ENCODE measurements at regions not wholly inside any gene's neighbourhood (a gene's known extent, or its start where the extent isn't known, plus 50 kb on each side); places are given as distances from the start of the nearest gene placed in this dataset.
"Not testable (repeated sequence)": the region's sequence is repeated elsewhere in the genome, so short reads cannot be mapped to it uniquely, and the experiment has no call there.

GRCh38 chr1:38652217-38652616, 207.4 kb downstream of the RRAGC start:
- Histone ChIP-seq H3K9me3 (ENCODE audit: control insufficient read depth in 3 of 3, low read length in 3 of 3) (peaks cover 0 to 2% (median 0%) of the 10 kb centered on the region in 3 donors), H3K9ac (ENCODE audit: low read depth in 1 of 3, low read length in 3 of 3) (no peak overlapping the region), H3K27me3 (ENCODE audit: control insufficient read depth in 3 of 3, insufficient read depth in 3 of 3, low read length in 3 of 3) (peaks cover 3 to 24% (median 13%) of the 10 kb centered on the region in 3 donors), H3K4me1 (ENCODE audit: control insufficient read depth in 3 of 3, insufficient read depth in 3 of 3, low read length in 3 of 3) (no peaks in the 10 kb centered on the region), H3K4me3 (ENCODE audit: low read length in 3 of 3) (no peak overlapping the region), H3K27ac (ENCODE audit: low read depth, low read length) (no peak overlapping the region), H3K36me3 (ENCODE audit: control insufficient read depth in 3 of 3, insufficient read depth in 3 of 3, low read length in 3 of 3) (no peaks in the 10 kb centered on the region)

DNA sequence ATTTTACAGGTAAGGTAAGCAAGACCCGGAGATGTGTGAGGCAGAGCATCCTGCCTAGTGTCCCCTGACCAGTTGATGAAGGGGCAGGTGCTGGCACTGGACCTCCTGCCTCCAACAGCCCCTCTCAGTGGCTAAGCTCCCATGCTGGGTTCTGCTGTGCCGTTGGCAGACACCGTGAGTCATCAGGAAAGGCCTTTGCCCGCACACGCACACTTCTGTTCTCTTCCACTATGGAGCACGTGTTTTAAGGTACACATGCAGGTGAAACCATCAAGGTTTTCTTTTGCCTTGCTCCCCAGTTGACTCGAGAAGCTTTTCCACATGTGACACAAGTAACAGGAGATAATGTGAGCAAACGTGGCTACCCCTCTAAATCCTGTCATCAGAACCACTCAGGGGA, 207.9 kb downstream of the RRAGC start:
- H3K27me3 ChIP-seq (ENCODE audit: control insufficient read depth in 3 of 3, insufficient read depth in 3 of 3, low read length in 3 of 3), result peaks cover 3 to 24% (median 11%) of the 10 kb centered on the region in 3 donors
- no peak overlapping the region for H3K27ac ChIP-seq (ENCODE audit: low read depth, low read length)
- no peak overlapping the region for H3K9ac ChIP-seq (ENCODE audit: low read depth in 1 of 3, low read length in 3 of 3)
- no peaks in the 10 kb centered on the region for H3K4me1 ChIP-seq (ENCODE audit: control insufficient read depth in 3 of 3, insufficient read depth in 3 of 3, low read length in 3 of 3)
- H3K36me3 ChIP-seq (ENCODE audit: control insufficient read depth in 3 of 3, insufficient read depth in 3 of 3, low read length in 3 of 3), result no peaks in the 10 kb centered on the region
- peaks cover 0 to 2% (median 0%) of the 10 kb centered on the region in 3 donors for H3K9me3 ChIP-seq (ENCODE audit: control insufficient read depth in 3 of 3, low read length in 3 of 3)
- H3K4me3 ChIP-seq (ENCODE audit: low read length in 3 of 3), result no peak overlapping the region

GRCh38 chr1:38648417-38648816, 211.2 kb downstream of the RRAGC start:
- Histone ChIP-seq H3K27me3 (ENCODE audit: control insufficient read depth in 3 of 3, insufficient read depth in 3 of 3, low read length in 3 of 3) (peaks cover 3 to 12% (median 3%) of the 10 kb centered on the region in 3 donors), H3K4me1 (ENCODE audit: control insufficient read depth in 3 of 3, insufficient read depth in 3 of 3, low read length in 3 of 3) (no peaks in the 10 kb centered on the region), H3K36me3 (ENCODE audit: control insufficient read depth in 3 of 3, insufficient read depth in 3 of 3, low read length in 3 of 3) (no peaks in the 10 kb centered on the region), H3K9me3 (ENCODE audit: control insufficient read depth in 3 of 3, low read length in 3 of 3) (peaks cover 0 to 2% (median under 1%) of the 10 kb centered on the region in 3 donors), H3K4me3 (ENCODE audit: low read length in 3 of 3) (no peak overlapping the region), H3K27ac (ENCODE audit: low read depth, low read length) (no peak overlapping the region), H3K9ac (ENCODE audit: low read depth in 1 of 3, low read length in 3 of 3) (no peak overlapping the region)

GRCh38 chr1:38647341-38647740, 212.2 kb downstream of the RRAGC start:
- not testable (repeated sequence) for H3K36me3 ChIP-seq (ENCODE audit: control insufficient read depth in 3 of 3, insufficient read depth in 3 of 3, low read length in 3 of 3); H3K4me3 ChIP-seq (ENCODE audit: low read length in 3 of 3); H3K9me3 ChIP-seq (ENCODE audit: control insufficient read depth in 3 of 3, low read length in 3 of 3); H3K27ac ChIP-seq (ENCODE audit: low read depth, low read length); H3K9ac ChIP-seq (ENCODE audit: low read depth in 1 of 3, low read length in 3 of 3); H3K4me1 ChIP-seq (ENCODE audit: control insufficient read depth in 3 of 3, insufficient read depth in 3 of 3, low read length in 3 of 3)
- peaks cover 3 to 12% (median 6%) of the 10 kb centered on the region in 3 donors for H3K27me3 ChIP-seq (ENCODE audit: control insufficient read depth in 3 of 3, insufficient read depth in 3 of 3, low read length in 3 of 3)

DNA sequence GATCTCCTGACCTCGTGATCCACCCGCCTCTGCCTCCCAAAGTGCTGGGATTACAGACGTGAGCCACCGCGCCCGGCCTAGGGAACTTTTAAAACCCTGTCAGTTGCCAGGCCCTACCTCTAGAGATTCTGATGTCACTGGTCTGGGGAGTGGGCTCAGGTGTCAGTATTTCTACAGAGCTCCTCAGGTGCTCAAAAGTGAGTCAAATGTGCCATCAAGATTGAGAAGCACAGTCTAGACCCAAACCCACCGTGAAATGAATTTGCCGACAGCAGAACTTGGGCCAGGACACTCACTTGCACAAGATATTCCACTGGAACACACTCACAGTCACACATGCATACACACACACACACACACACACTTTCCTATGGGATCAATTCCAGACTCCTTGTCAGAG, 215.5 kb downstream of the RRAGC start:
- H3K36me3 ChIP-seq (ENCODE audit: control insufficient read depth in 3 of 3, insufficient read depth in 3 of 3, low read length in 3 of 3), result no peaks in the 10 kb centered on the region

GRCh38 chr1:38641661-38642060, 217.9 kb downstream of the RRAGC start:
- no peaks in the 10 kb centered on the region for H3K36me3 ChIP-seq (ENCODE audit: control insufficient read depth in 3 of 3, insufficient read depth in 3 of 3, low read length in 3 of 3)
- H3K27ac ChIP-seq (ENCODE audit: low read depth, low read length), result no peak overlapping the region
- H3K9me3 ChIP-seq (ENCODE audit: control insufficient read depth in 3 of 3, low read length in 3 of 3), result peaks cover 0 to 2% (median 0%) of the 10 kb centered on the region in 3 donors
- H3K27me3 ChIP-seq (ENCODE audit: control insufficient read depth in 3 of 3, insufficient read depth in 3 of 3, low read length in 3 of 3), result peaks cover 0 to 3% (median 3%) of the 10 kb centered on the region in 3 donors
- no peaks in the 10 kb centered on the region for H3K4me1 ChIP-seq (ENCODE audit: control insufficient read depth in 3 of 3, insufficient read depth in 3 of 3, low read length in 3 of 3)
- no peak overlapping the region for H3K9ac ChIP-seq (ENCODE audit: low read depth in 1 of 3, low read length in 3 of 3)
- no peak overlapping the region for H3K4me3 ChIP-seq (ENCODE audit: low read length in 3 of 3)

More for the DNA sequence above, 215.5 kb downstream of the RRAGC start:
- Histone ChIP-seq H3K4me3 (ENCODE audit: low read length in 3 of 3) (no peak overlapping the region), H3K27me3 (ENCODE audit: control insufficient read depth in 3 of 3, insufficient read depth in 3 of 3, low read length in 3 of 3) (peaks cover 3 to 5% (median 3%) of the 10 kb centered on the region in 3 donors), H3K9ac (ENCODE audit: low read depth in 1 of 3, low read length in 3 of 3) (no peak overlapping the region), H3K4me1 (ENCODE audit: control insufficient read depth in 3 of 3, insufficient read depth in 3 of 3, low read length in 3 of 3) (no peaks in the 10 kb centered on the region), H3K9me3 (ENCODE audit: control insufficient read depth in 3 of 3, low read length in 3 of 3) (peaks cover 0 to 2% (median 2%) of the 10 kb centered on the region in 3 donors), H3K27ac (ENCODE audit: low read depth, low read length) (no peak overlapping the region)

DNA sequence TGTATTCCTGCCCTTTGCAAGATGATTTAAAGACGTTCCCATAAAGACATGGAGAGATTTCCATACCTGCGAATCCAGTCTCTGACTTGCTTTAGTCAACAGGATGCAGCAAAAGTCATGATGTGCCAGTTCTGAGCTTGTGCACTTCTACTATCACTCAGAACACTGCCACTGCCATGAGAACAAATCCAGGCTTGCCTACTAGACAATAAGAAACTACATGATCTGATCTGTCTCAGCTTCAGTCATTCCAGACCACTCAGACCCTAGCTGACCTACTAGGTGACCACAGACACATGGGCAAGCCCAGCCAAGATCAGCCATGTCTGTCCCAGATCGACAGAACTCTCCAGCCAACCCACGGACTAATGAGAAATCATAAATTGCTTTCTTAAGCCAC, 219.2 kb downstream of the RRAGC start:
- Histone ChIP-seq H3K9ac (ENCODE audit: low read depth in 1 of 3, low read length in 3 of 3) (no peak overlapping the region), H3K27ac (ENCODE audit: low read depth, low read length) (no peak overlapping the region), H3K27me3 (ENCODE audit: control insufficient read depth in 3 of 3, insufficient read depth in 3 of 3, low read length in 3 of 3) (peaks cover 0 to 5% (median 3%) of the 10 kb centered on the region in 3 donors), H3K9me3 (ENCODE audit: control insufficient read depth in 3 of 3, low read length in 3 of 3) (peaks cover 0 to 3% (median 2%) of the 10 kb centered on the region in 3 donors), H3K4me1 (ENCODE audit: control insufficient read depth in 3 of 3, insufficient read depth in 3 of 3, low read length in 3 of 3) (no peaks in the 10 kb centered on the region), H3K36me3 (ENCODE audit: control insufficient read depth in 3 of 3, insufficient read depth in 3 of 3, low read length in 3 of 3) (no peaks in the 10 kb centered on the region), H3K4me3 (ENCODE audit: low read length in 3 of 3) (no peak overlapping the region)

DNA sequence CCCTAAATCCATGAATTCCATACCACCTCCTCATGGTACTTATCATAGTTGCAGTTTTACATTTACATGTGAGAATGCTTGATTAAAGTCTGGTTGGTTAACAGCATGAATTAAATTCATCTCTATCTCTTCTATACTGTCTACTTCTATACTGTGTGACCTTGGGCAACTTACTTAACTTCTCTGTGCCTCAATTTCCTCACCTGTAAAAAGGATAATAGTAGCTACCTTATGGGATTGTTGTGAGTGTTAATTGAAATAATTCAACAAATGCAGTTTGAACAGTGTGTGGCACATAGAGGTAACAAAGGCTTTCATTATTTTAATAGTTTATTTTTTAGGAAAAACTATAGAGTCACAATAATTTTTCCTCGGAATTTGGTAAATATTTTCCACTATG, 231.3 kb downstream of the RRAGC start:
- Histone ChIP-seq H3K9me3 (ENCODE audit: control insufficient read depth in 3 of 3, low read length in 3 of 3) (no peaks in the 10 kb centered on the region), H3K4me3 (ENCODE audit: low read length in 3 of 3) (no peak overlapping the region), H3K27me3 (ENCODE audit: control insufficient read depth in 3 of 3, insufficient read depth in 3 of 3, low read length in 3 of 3) (peaks cover 0 to 9% (median 9%) of the 10 kb centered on the region in 3 donors), H3K4me1 (ENCODE audit: control insufficient read depth in 3 of 3, insufficient read depth in 3 of 3, low read length in 3 of 3) (peaks cover 0 to 7% (median 0%) of the 10 kb centered on the region in 3 donors), H3K36me3 (ENCODE audit: control insufficient read depth in 3 of 3, insufficient read depth in 3 of 3, low read length in 3 of 3) (no peaks in the 10 kb centered on the region), H3K9ac (ENCODE audit: low read depth in 1 of 3, low read length in 3 of 3) (no peak overlapping the region), H3K27ac (ENCODE audit: low read depth, low read length) (no peak overlapping the region)

- H3K9ac ChIP-seq (ENCODE audit: low read depth in 1 of 3, low read length in 3 of 3), result no peak overlapping the region
- no peak overlapping the region for H3K27ac ChIP-seq (ENCODE audit: low read depth, low read length)
- peaks cover 0 to 9% (median 9%) of the 10 kb centered on the region in 3 donors for H3K27me3 ChIP-seq (ENCODE audit: control insufficient read depth in 3 of 3, insufficient read depth in 3 of 3, low read length in 3 of 3)
- no peak overlapping the region for H3K4me3 ChIP-seq (ENCODE audit: low read length in 3 of 3)
- no peaks in the 10 kb centered on the region for H3K36me3 ChIP-seq (ENCODE audit: control insufficient read depth in 3 of 3, insufficient read depth in 3 of 3, low read length in 3 of 3)
- no peaks in the 10 kb centered on the region for H3K9me3 ChIP-seq (ENCODE audit: control insufficient read depth in 3 of 3, low read length in 3 of 3)
- H3K4me1 ChIP-seq (ENCODE audit: control insufficient read depth in 3 of 3, insufficient read depth in 3 of 3, low read length in 3 of 3), result peaks cover 0 to 7% (median 0%) of the 10 kb centered on the region in 3 donors
Measured at GRCh38 chr1:38625939-38626338, 233.6 kb downstream of the RRAGC start.

DNA sequence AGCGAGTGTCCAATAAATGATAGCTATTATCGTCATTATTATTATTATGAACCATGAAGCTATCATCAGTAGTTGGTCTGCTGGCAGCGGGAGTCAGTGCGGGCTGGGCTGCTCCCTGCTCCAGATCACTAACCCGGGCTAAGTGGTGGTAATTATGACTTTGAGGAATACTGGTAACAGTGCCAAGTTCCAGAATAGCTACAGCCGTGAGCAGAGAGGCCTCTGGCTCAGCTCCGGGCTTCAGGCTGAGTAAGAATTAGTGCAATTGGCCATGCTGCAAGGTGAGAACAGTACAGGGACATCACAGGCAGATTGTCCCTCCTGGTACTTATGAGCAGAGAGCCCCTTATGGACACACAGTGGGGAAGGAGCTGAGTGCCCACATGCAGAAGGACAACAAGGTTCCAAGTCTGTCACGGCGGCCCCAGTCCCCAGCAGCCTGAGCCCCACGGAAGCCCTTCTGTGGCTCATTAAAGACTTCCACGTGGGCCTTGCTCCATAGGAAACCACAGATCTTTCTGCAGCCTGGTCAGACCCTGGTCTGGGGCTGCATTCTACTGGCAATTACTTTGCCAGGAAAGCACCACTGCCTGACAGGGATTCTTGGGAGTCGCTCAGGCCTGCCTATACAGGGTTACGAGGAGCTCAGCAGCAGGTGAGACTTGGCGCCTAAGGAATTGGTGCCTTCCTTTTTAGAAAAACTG, 235.1 kb downstream of the RRAGC start:
- no peaks in the 10 kb centered on the region for H3K9me3 ChIP-seq (ENCODE audit: control insufficient read depth in 3 of 3, low read length in 3 of 3)
- peaks cover 0 to 7% (median 0%) of the 10 kb centered on the region in 3 donors for H3K4me1 ChIP-seq (ENCODE audit: control insufficient read depth in 3 of 3, insufficient read depth in 3 of 3, low read length in 3 of 3)
- H3K9ac ChIP-seq (ENCODE audit: low read depth in 1 of 3, low read length in 3 of 3), result no peak overlapping the region
- H3K27ac ChIP-seq (ENCODE audit: low read depth, low read length), result no peak overlapping the region
- no peaks in the 10 kb centered on the region for H3K36me3 ChIP-seq (ENCODE audit: control insufficient read depth in 3 of 3, insufficient read depth in 3 of 3, low read length in 3 of 3)
- no peak overlapping the region for H3K4me3 ChIP-seq (ENCODE audit: low read length in 3 of 3)
- H3K27me3 ChIP-seq (ENCODE audit: control insufficient read depth in 3 of 3, insufficient read depth in 3 of 3, low read length in 3 of 3), result peaks cover 0 to 9% (median 9%) of the 10 kb centered on the region in 3 donors

Measured in skeletal muscle tissue (tissue), 3 donors.